OCI-LY7 (cell line): ENCODE measurements at regions not wholly inside any gene's neighbourhood (a gene's known extent, or its start where the extent isn't known, plus 50 kb on each side); places are given as distances from the start of the nearest gene placed in this dataset.

Source experiments
- EZH2phosphoT487 ChIP-seq: fragments of 200-600 bp; sonication (generic); IDR thresholded peaks from 2 replicates; pipeline ENCODE4 v1.6.1; 2018; ENCODE audit warnings: low read depth, borderline replicate concordance, mild to moderate bottlenecking, mixed run types, antibody characterized with exemption, low read length, moderate library complexity, mixed read lengths
- TF ChIP-seq, protein P1 (sequence below): fragments of 200-600 bp; sonication (generic); conservative IDR thresholded peaks from 2 replicates; pipeline ENCODE4 v1.5.1; 2014; ENCODE audit warnings: mild to moderate bottlenecking, antibody characterized with exemption, low read length, moderate library complexity, mixed read lengths

DNA sequence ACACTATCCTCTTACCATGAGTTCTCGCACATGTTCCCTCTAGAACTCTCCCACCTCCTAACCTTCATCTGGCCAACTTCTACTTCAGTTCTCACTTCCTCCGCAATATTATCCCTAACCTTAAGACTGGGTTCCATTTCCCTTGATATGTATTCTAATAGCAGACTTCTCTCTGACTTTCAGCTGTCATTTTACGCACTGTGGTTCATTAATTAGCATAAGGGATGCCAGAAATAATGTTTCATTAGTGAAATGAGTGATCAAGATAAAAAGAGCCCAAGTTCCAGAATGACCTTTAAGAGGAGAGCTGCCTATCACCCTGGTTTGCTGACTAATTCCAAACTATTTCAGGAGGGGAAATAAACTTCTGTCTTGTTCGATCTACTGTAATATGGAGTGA lies 108.6 kb upstream of the CCDC150 start:
- TF ChIP-seq, protein P1, sequence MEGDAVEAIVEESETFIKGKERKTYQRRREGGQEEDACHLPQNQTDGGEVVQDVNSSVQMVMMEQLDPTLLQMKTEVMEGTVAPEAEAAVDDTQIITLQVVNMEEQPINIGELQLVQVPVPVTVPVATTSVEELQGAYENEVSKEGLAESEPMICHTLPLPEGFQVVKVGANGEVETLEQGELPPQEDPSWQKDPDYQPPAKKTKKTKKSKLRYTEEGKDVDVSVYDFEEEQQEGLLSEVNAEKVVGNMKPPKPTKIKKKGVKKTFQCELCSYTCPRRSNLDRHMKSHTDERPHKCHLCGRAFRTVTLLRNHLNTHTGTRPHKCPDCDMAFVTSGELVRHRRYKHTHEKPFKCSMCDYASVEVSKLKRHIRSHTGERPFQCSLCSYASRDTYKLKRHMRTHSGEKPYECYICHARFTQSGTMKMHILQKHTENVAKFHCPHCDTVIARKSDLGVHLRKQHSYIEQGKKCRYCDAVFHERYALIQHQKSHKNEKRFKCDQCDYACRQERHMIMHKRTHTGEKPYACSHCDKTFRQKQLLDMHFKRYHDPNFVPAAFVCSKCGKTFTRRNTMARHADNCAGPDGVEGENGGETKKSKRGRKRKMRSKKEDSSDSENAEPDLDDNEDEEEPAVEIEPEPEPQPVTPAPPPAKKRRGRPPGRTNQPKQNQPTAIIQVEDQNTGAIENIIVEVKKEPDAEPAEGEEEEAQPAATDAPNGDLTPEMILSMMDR = no peak
- TF ChIP-seq EZH2phosphoT487 = no peak
